ENCODE measurements at regions not wholly inside any gene's neighbourhood (a gene's known extent, or its start where the extent isn't known, plus 50 kb on each side); places are given as distances from the start of the nearest gene placed in this dataset.

- TF ChIP-seq POU6F1 (CRISPR knock-in tag; IDR thresholded peaks at IDR 0.05; ENCODE audit: borderline replicate concordance, low read depth) (no peak), ESRRG (CRISPR knock-in tag; IDR thresholded peaks at IDR 0.05) (no peak), ARNTL (CRISPR knock-in tag; IDR thresholded peaks at IDR 0.05; ENCODE audit: borderline replicate concordance, low read depth) (no peak), GLIS3 (CRISPR knock-in tag; IDR thresholded peaks at IDR 0.05) (no peak), ZNF8 (CRISPR knock-in tag; IDR thresholded peaks at IDR 0.05) (no peak), ZFP3 (CRISPR knock-in tag; IDR thresholded peaks at IDR 0.05) (no peak), ZNF565 (CRISPR knock-in tag; conservative IDR thresholded peaks at IDR 0.05; ENCODE audit: low read depth) (no peak), ISL1 (CRISPR knock-in tag; IDR thresholded peaks at IDR 0.05) (no peak)
Observed at GRCh38 chr22:48743601-48744282, 1083.9 kb downstream of the BRD1 start (continued).

GRCh38 chr22:48742556-48743343 is 1084.9 kb downstream of the BRD1 start:
- TF ChIP-seq ZNF8 (CRISPR knock-in tag; IDR thresholded peaks at IDR 0.05) (no peak), CSRNP3 (CRISPR knock-in tag; IDR thresholded peaks at IDR 0.05) (no peak), ZC3H10 (CRISPR knock-in tag; IDR thresholded peaks at IDR 0.05) (no peak), ESRRG (CRISPR knock-in tag; IDR thresholded peaks at IDR 0.05) (no peak), ZNF565 (CRISPR knock-in tag; conservative IDR thresholded peaks at IDR 0.05; ENCODE audit: low read depth) (no peak), PPARA (CRISPR knock-in tag; IDR thresholded peaks at IDR 0.05; ENCODE audit: borderline replicate concordance) (no peak), GLIS3 (CRISPR knock-in tag; IDR thresholded peaks at IDR 0.05) (no peak), TSHZ2 (CRISPR knock-in tag; IDR thresholded peaks at IDR 0.05) (no peak), ARNTL (CRISPR knock-in tag; IDR thresholded peaks at IDR 0.05; ENCODE audit: borderline replicate concordance, low read depth) (no peak)
- ATAC-seq = no peak

GRCh38 chr22:48742191-48742555 is 1085.5 kb downstream of the BRD1 start:
- no peak for ATAC-seq
- TF ChIP-seq ZC3H10 (CRISPR knock-in tag; IDR thresholded peaks at IDR 0.05) = no peak
- no peak for TF ChIP-seq ZNF565 (CRISPR knock-in tag; conservative IDR thresholded peaks at IDR 0.05; ENCODE audit: low read depth)
- no peak for TF ChIP-seq RARB (CRISPR knock-in tag; IDR thresholded peaks at IDR 0.05)
- no peak for TF ChIP-seq SNAI2 (CRISPR knock-in tag; IDR thresholded peaks at IDR 0.05)
- no peak for TF ChIP-seq CSDC2 (CRISPR knock-in tag; IDR thresholded peaks at IDR 0.05)
- no peak for TF ChIP-seq ESRRG (CRISPR knock-in tag; IDR thresholded peaks at IDR 0.05)
- no peak for TF ChIP-seq ZFP3 (CRISPR knock-in tag; IDR thresholded peaks at IDR 0.05)
- TF ChIP-seq TSHZ2 (CRISPR knock-in tag; IDR thresholded peaks at IDR 0.05) = no peak
- no peak for TF ChIP-seq OSR1 (CRISPR knock-in tag; IDR thresholded peaks at IDR 0.05)
- no peak for TF ChIP-seq ZNF70 (CRISPR knock-in tag; IDR thresholded peaks at IDR 0.05)

- ATAC-seq = no peak
- no peak for TF ChIP-seq ARNTL (CRISPR knock-in tag; IDR thresholded peaks at IDR 0.05; ENCODE audit: borderline replicate concordance, low read depth)
- TF ChIP-seq ZC3H10 (CRISPR knock-in tag; IDR thresholded peaks at IDR 0.05) = no peak
- TF ChIP-seq ZNF565 (CRISPR knock-in tag; conservative IDR thresholded peaks at IDR 0.05; ENCODE audit: low read depth) = no peak
- no peak for TF ChIP-seq PATZ1 (CRISPR knock-in tag; IDR thresholded peaks at IDR 0.05; ENCODE audit: borderline replicate concordance)
- no peak for TF ChIP-seq POU6F1 (CRISPR knock-in tag; IDR thresholded peaks at IDR 0.05; ENCODE audit: borderline replicate concordance, low read depth)
- TF ChIP-seq PPARA (CRISPR knock-in tag; IDR thresholded peaks at IDR 0.05; ENCODE audit: borderline replicate concordance) = no peak
- no peak for TF ChIP-seq GLIS3 (CRISPR knock-in tag; IDR thresholded peaks at IDR 0.05)
- no peak for TF ChIP-seq CSDC2 (CRISPR knock-in tag; IDR thresholded peaks at IDR 0.05)
- TF ChIP-seq ISL1 (CRISPR knock-in tag; IDR thresholded peaks at IDR 0.05) = no peak
- no peak for TF ChIP-seq ZFP30 (CRISPR knock-in tag; IDR thresholded peaks at IDR 0.05)
- TF ChIP-seq TOX (CRISPR knock-in tag; IDR thresholded peaks at IDR 0.05; ENCODE audit: borderline replicate concordance) = no peak
- no peak for TF ChIP-seq ESRRG (CRISPR knock-in tag; IDR thresholded peaks at IDR 0.05)
Observed at GRCh38 chr22:48741540-48741939, 1086.1 kb downstream of the BRD1 start.

Data from SK-N-SH treated with all-trans-retinoic acid at 6 μM for 48 hours (cell line).